DND-41 (cell line): ENCODE measurements at regions not wholly inside any gene's neighbourhood (a gene's known extent, or its start where the extent isn't known, plus 50 kb on each side); places are given as distances from the start of the nearest gene placed in this dataset.

Experiments
- EZH2 ChIP-seq: IDR thresholded peaks from 3 replicates; pipeline ENCODE4 v1.6.1; 2012; ENCODE audit warnings: borderline replicate concordance, low read depth, mild to moderate bottlenecking, moderate library complexity, low read length, inconsistent platforms; ENCODE audit not compliant: severe bottlenecking
- TF ChIP-seq, protein P1 (sequence below): IDR thresholded peaks from 2 replicates; pipeline ENCODE4 v1.5.1; 2012; ENCODE audit warnings: borderline replicate concordance, low read length, moderate library complexity, mild to moderate bottlenecking; ENCODE audit not compliant: poor library complexity, severe bottlenecking; ENCODE audit errors: extremely low read depth

DNA sequence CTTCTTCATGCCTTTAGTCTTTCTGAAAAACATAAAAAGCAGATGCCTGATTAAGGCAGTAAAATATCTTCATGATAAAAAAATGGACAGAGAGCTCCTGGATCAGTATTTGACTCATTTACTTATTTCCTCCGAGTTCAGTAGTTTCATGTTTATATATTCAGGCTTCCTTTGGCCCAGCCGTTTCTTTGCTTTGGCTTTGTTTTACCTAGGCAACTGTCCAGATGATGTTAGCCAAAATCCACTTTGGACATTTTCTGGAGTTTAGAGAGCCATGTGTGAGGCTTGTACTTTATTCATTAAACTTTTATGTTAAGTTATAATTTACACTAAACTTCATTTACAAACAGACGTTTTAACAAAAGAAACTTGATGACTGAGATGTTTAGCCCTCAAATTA, 307.1 kb upstream of the RSPO3 start:
- TF ChIP-seq, protein P1, sequence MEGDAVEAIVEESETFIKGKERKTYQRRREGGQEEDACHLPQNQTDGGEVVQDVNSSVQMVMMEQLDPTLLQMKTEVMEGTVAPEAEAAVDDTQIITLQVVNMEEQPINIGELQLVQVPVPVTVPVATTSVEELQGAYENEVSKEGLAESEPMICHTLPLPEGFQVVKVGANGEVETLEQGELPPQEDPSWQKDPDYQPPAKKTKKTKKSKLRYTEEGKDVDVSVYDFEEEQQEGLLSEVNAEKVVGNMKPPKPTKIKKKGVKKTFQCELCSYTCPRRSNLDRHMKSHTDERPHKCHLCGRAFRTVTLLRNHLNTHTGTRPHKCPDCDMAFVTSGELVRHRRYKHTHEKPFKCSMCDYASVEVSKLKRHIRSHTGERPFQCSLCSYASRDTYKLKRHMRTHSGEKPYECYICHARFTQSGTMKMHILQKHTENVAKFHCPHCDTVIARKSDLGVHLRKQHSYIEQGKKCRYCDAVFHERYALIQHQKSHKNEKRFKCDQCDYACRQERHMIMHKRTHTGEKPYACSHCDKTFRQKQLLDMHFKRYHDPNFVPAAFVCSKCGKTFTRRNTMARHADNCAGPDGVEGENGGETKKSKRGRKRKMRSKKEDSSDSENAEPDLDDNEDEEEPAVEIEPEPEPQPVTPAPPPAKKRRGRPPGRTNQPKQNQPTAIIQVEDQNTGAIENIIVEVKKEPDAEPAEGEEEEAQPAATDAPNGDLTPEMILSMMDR: no peak
- TF ChIP-seq EZH2: no peak
